Uterus (tissue), 2 donors: ENCODE measurements at regions not wholly inside any gene's neighbourhood (a gene's known extent, or its start where the extent isn't known, plus 50 kb on each side); places are given as distances from the start of the nearest gene placed in this dataset.

ENCODE experiments used
- CTCF ChIP-seq, 4 experiments: fragments of 200-600 bp in 2 of 4; fragments of 450-650 bp in 2 of 4; sonication (generic) in 2 of 4; IDR thresholded peaks; one replicate each; pipeline ENCODE4 v1.5.1; 2016 to 2019; ENCODE audit warnings: antibody characterized with exemption in 4 of 4, mild to moderate bottlenecking in 2 of 4, moderate library complexity in 1 of 4
- POLR2A ChIP-seq, 2 donors: fragments of 450-650 bp; IDR thresholded peaks; one replicate each; pipeline ENCODE4 v1.6.1; 2016; ENCODE audit warnings: antibody characterized with exemption in 2 of 2, mild to moderate bottlenecking in 1 of 2, moderate library complexity in 1 of 2

GRCh38 chr12:46904406-46905238, 78.8 kb upstream of the SLC38A4 start:
- TF ChIP-seq POLR2A (IDR thresholded peaks at IDR 0.05) (no peak), CTCF (IDR thresholded peaks at IDR 0.05) (no peak)
